HCT116 (cell line): ENCODE measurements at regions not wholly inside any gene's neighbourhood (a gene's known extent, or its start where the extent isn't known, plus 50 kb on each side); places are given as distances from the start of the nearest gene placed in this dataset.

Experiments used
- EZH2 ChIP-seq: fragments of 200-600 bp; sonication (generic); IDR thresholded peaks from 2 replicates; pipeline ENCODE4 v1.6.1; 2017; ENCODE audit warnings: antibody characterized with exemption, mixed run types
- EZH2phosphoT487 ChIP-seq: fragments of 200-600 bp; IDR thresholded peaks from 2 replicates; pipeline ENCODE4 v1.6.1; 2018; ENCODE audit warnings: antibody characterized with exemption, borderline replicate concordance
- POLR2A ChIP-seq: IDR thresholded peaks from 2 replicates; pipeline ENCODE4 v1.7.0; 2011; ENCODE audit warnings: borderline replicate concordance; ENCODE audit not compliant: insufficient read depth, insufficient read length; ENCODE audit errors: extremely low read depth
- POLR2AphosphoS5 ChIP-seq: IDR thresholded peaks from 2 replicates; pipeline ENCODE4 v1.6.1; 2011; ENCODE audit warnings: mild to moderate bottlenecking, low read depth, low read length, moderate library complexity
- RAD21 ChIP-seq: IDR thresholded peaks from 2 replicates; pipeline ENCODE4 v1.6.1; 2012; ENCODE audit warnings: low read depth, mild to moderate bottlenecking
- TCF7L2 ChIP-seq: IDR thresholded peaks from 2 replicates; pipeline ENCODE4 v1.7.0; 2011; ENCODE audit warnings: borderline replicate concordance, inconsistent platforms; ENCODE audit not compliant: insufficient read depth, insufficient read length; ENCODE audit errors: extremely low read depth
- YY1 ChIP-seq: IDR thresholded peaks from 2 replicates; pipeline ENCODE4 v1.6.1; 2011; ENCODE audit warnings: low read length, low read depth, moderate library complexity, mild to moderate bottlenecking; ENCODE audit not compliant: insufficient replicate concordance; ENCODE audit errors: extremely low read depth
- TF ChIP-seq, protein P1 (sequence below), 3 experiments: fragments of 200-600 bp in 1 of 3; sonication (generic) in 1 of 3; IDR thresholded peaks in 2 of 3; conservative IDR thresholded peaks in 1 of 3; 2 replicates each; pipeline ENCODE4 v1.5.1; 2012 to 2017; ENCODE audit warnings: low read depth in 2 of 3, low read length in 2 of 3, antibody characterized with exemption in 1 of 3, borderline replicate concordance in 1 of 3, control low read depth in 1 of 3, mild to moderate bottlenecking in 1 of 3, mixed read lengths in 1 of 3, mixed run types in 1 of 3, moderate library complexity in 1 of 3; ENCODE audit not compliant: insufficient read depth in 1 of 3
- TF ChIP-seq, protein P2 (sequence below): IDR thresholded peaks from 2 replicates; pipeline ENCODE4 v1.6.1; 2012
- TF ChIP-seq, protein P3 (sequence below): IDR thresholded peaks from 2 replicates; pipeline ENCODE4 v1.6.1; 2012; ENCODE audit warnings: low read depth
- TF ChIP-seq, protein P4 (sequence below): IDR thresholded peaks from 2 replicates; pipeline ENCODE4 v1.6.1; 2012

DNA sequence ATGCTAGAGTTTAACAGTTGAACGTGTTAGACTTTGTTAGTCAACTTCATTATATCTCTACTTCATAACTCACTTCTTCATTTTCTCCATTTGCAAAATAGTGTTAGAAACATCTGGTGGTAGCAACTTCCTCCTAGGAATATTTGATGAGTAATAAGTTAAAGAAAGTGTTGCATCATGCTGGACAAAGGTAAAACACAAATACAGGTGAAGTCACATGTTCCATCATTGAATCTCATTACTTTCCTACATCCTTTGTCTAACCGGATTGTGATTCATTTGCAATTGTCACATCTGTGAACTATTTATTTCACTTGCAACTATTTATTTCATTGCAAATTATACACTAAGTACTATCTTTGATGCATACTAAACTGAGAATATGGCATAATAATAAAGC is 186.5 kb downstream of the TUSC7 start:
- TF ChIP-seq, protein P1, sequence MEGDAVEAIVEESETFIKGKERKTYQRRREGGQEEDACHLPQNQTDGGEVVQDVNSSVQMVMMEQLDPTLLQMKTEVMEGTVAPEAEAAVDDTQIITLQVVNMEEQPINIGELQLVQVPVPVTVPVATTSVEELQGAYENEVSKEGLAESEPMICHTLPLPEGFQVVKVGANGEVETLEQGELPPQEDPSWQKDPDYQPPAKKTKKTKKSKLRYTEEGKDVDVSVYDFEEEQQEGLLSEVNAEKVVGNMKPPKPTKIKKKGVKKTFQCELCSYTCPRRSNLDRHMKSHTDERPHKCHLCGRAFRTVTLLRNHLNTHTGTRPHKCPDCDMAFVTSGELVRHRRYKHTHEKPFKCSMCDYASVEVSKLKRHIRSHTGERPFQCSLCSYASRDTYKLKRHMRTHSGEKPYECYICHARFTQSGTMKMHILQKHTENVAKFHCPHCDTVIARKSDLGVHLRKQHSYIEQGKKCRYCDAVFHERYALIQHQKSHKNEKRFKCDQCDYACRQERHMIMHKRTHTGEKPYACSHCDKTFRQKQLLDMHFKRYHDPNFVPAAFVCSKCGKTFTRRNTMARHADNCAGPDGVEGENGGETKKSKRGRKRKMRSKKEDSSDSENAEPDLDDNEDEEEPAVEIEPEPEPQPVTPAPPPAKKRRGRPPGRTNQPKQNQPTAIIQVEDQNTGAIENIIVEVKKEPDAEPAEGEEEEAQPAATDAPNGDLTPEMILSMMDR (IDR thresholded peaks at IDR 0.05 in 2 of 3, conservative IDR thresholded peaks at IDR 0.05 in 1 of 3; ENCODE audit: borderline replicate concordance in 1 of 3, insufficient read depth in 1 of 3, low read depth in 2 of 3, low read length in 2 of 3): no peak
- TF ChIP-seq, protein P2, sequence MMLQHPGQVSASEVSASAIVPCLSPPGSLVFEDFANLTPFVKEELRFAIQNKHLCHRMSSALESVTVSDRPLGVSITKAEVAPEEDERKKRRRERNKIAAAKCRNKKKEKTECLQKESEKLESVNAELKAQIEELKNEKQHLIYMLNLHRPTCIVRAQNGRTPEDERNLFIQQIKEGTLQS: no peak
- TF ChIP-seq, protein P3, sequence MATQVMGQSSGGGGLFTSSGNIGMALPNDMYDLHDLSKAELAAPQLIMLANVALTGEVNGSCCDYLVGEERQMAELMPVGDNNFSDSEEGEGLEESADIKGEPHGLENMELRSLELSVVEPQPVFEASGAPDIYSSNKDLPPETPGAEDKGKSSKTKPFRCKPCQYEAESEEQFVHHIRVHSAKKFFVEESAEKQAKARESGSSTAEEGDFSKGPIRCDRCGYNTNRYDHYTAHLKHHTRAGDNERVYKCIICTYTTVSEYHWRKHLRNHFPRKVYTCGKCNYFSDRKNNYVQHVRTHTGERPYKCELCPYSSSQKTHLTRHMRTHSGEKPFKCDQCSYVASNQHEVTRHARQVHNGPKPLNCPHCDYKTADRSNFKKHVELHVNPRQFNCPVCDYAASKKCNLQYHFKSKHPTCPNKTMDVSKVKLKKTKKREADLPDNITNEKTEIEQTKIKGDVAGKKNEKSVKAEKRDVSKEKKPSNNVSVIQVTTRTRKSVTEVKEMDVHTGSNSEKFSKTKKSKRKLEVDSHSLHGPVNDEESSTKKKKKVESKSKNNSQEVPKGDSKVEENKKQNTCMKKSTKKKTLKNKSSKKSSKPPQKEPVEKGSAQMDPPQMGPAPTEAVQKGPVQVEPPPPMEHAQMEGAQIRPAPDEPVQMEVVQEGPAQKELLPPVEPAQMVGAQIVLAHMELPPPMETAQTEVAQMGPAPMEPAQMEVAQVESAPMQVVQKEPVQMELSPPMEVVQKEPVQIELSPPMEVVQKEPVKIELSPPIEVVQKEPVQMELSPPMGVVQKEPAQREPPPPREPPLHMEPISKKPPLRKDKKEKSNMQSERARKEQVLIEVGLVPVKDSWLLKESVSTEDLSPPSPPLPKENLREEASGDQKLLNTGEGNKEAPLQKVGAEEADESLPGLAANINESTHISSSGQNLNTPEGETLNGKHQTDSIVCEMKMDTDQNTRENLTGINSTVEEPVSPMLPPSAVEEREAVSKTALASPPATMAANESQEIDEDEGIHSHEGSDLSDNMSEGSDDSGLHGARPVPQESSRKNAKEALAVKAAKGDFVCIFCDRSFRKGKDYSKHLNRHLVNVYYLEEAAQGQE: no peak
- no peak for TF ChIP-seq RAD21
- no peak for TF ChIP-seq POLR2A
- TF ChIP-seq EZH2: no peak
- TF ChIP-seq TCF7L2: no peak
- TF ChIP-seq YY1: no peak
- no peak for TF ChIP-seq POLR2AphosphoS5
- no peak for TF ChIP-seq EZH2phosphoT487
- TF ChIP-seq, protein P4, sequence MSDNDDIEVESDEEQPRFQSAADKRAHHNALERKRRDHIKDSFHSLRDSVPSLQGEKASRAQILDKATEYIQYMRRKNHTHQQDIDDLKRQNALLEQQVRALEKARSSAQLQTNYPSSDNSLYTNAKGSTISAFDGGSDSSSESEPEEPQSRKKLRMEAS: no peak
